ENCODE measurements at regions not wholly inside any gene's neighbourhood (a gene's known extent, or its start where the extent isn't known, plus 50 kb on each side); places are given as distances from the start of the nearest gene placed in this dataset.

GRCh38 chr1:99566290-99567021 lies 79.5 kb upstream of the PALMD start:
- Histone ChIP-seq H3K27ac (ENCODE audit: low read length) (no peak overlapping the region), H3K36me3 (ENCODE audit: control insufficient read depth, insufficient read depth, low read length) (no peaks in the 10 kb centered on the region), H3K4me1 (ENCODE audit: control insufficient read depth, insufficient read depth, low read length) (no peaks in the 10 kb centered on the region), H3K4me3 (ENCODE audit: low read length) (no peak overlapping the region), H3K9me3 (ENCODE audit: control insufficient read depth, insufficient read depth, low read length) (no peaks in the 10 kb centered on the region), H3K27me3 (ENCODE audit: control insufficient read depth, insufficient read depth, low read length) (no peaks in the 10 kb centered on the region)
- no CpG with 5 or more reads among the region's 4 CpGs for WGBS (ENCODE audit: insufficient coverage, insufficient read length)
- no peak for DNase-seq (ENCODE audit: low read depth, low spot score)

- H3K4me3 ChIP-seq (ENCODE audit: low read length) = no peak overlapping the region
- H3K36me3 ChIP-seq (ENCODE audit: control insufficient read depth, insufficient read depth, low read length) = no peaks in the 10 kb centered on the region
- WGBS (ENCODE audit: insufficient coverage, insufficient read length) = no CpG with 5 or more reads among the region's 6 CpGs
- DNase-seq (ENCODE audit: low read depth, low spot score) = no peak
- H3K27me3 ChIP-seq (ENCODE audit: control insufficient read depth, insufficient read depth, low read length) = no peaks in the 10 kb centered on the region
- no peaks in the 10 kb centered on the region for H3K4me1 ChIP-seq (ENCODE audit: control insufficient read depth, insufficient read depth, low read length)
- no peak overlapping the region for H3K27ac ChIP-seq (ENCODE audit: low read length)
- no peaks in the 10 kb centered on the region for H3K9me3 ChIP-seq (ENCODE audit: control insufficient read depth, insufficient read depth, low read length)
Observed at GRCh38 chr1:99570486-99571089, 75.3 kb upstream of the PALMD start.

GRCh38 chr1:99571092-99571734 lies 74.7 kb upstream of the PALMD start:
- no peak overlapping the region for H3K4me3 ChIP-seq (ENCODE audit: low read length)
- no peaks in the 10 kb centered on the region for H3K27me3 ChIP-seq (ENCODE audit: control insufficient read depth, insufficient read depth, low read length)
- no peaks in the 10 kb centered on the region for H3K36me3 ChIP-seq (ENCODE audit: control insufficient read depth, insufficient read depth, low read length)
- no peaks in the 10 kb centered on the region for H3K4me1 ChIP-seq (ENCODE audit: control insufficient read depth, insufficient read depth, low read length)
- no CpG with 5 or more reads among the region's 6 CpGs for WGBS (ENCODE audit: insufficient coverage, insufficient read length)
- DNase-seq (ENCODE audit: low read depth, low spot score) = no peak
- no peaks in the 10 kb centered on the region for H3K9me3 ChIP-seq (ENCODE audit: control insufficient read depth, insufficient read depth, low read length)
- H3K27ac ChIP-seq (ENCODE audit: low read length) = no peak overlapping the region

- Histone ChIP-seq H3K4me1 (ENCODE audit: control insufficient read depth, insufficient read depth, low read length) (no peaks in the 10 kb centered on the region), H3K4me3 (ENCODE audit: low read length) (no peak overlapping the region), H3K36me3 (ENCODE audit: control insufficient read depth, insufficient read depth, low read length) (no peaks in the 10 kb centered on the region), H3K9me3 (ENCODE audit: control insufficient read depth, insufficient read depth, low read length) (no peaks in the 10 kb centered on the region), H3K27ac (ENCODE audit: low read length) (no peak overlapping the region), H3K27me3 (ENCODE audit: control insufficient read depth, insufficient read depth, low read length) (no peaks in the 10 kb centered on the region)
- no CpG with 5 or more reads among the region's 3 CpGs for WGBS (ENCODE audit: insufficient coverage, insufficient read length)
- no peak for DNase-seq (ENCODE audit: low read depth, low spot score)
Observed at GRCh38 chr1:99573431-99574217, 72.3 kb upstream of the PALMD start.

GRCh38 chr1:99577313-99577712 lies 68.6 kb upstream of the PALMD start:
- H3K27ac ChIP-seq (ENCODE audit: low read length) = no peak overlapping the region
- no peaks in the 10 kb centered on the region for H3K27me3 ChIP-seq (ENCODE audit: control insufficient read depth, insufficient read depth, low read length)
- no peaks in the 10 kb centered on the region for H3K9me3 ChIP-seq (ENCODE audit: control insufficient read depth, insufficient read depth, low read length)
- WGBS (ENCODE audit: insufficient coverage, insufficient read length) = no CpG with 5 or more reads among the region's 3 CpGs
- H3K4me1 ChIP-seq (ENCODE audit: control insufficient read depth, insufficient read depth, low read length) = no peaks in the 10 kb centered on the region
- no peaks in the 10 kb centered on the region for H3K36me3 ChIP-seq (ENCODE audit: control insufficient read depth, insufficient read depth, low read length)
- H3K4me3 ChIP-seq (ENCODE audit: low read length) = no peak overlapping the region
- no peak for DNase-seq (ENCODE audit: low read depth, low spot score)

- WGBS (ENCODE audit: insufficient coverage, insufficient read length) = no CpG with 5 or more reads among the region's 2 CpGs
- Histone ChIP-seq H3K4me1 (ENCODE audit: control insufficient read depth, insufficient read depth, low read length) (no peaks in the 10 kb centered on the region), H3K27ac (ENCODE audit: low read length) (no peak overlapping the region), H3K27me3 (ENCODE audit: control insufficient read depth, insufficient read depth, low read length) (no peaks in the 10 kb centered on the region), H3K4me3 (ENCODE audit: low read length) (no peak overlapping the region), H3K9me3 (ENCODE audit: control insufficient read depth, insufficient read depth, low read length) (no peaks in the 10 kb centered on the region), H3K36me3 (ENCODE audit: control insufficient read depth, insufficient read depth, low read length) (no peaks in the 10 kb centered on the region)
- no peak for DNase-seq (ENCODE audit: low read depth, low spot score)
Observed at GRCh38 chr1:99579691-99580172, 66.2 kb upstream of the PALMD start.

- H3K36me3 ChIP-seq (ENCODE audit: control insufficient read depth, insufficient read depth, low read length) = no peaks in the 10 kb centered on the region
- H3K4me1 ChIP-seq (ENCODE audit: control insufficient read depth, insufficient read depth, low read length) = no peaks in the 10 kb centered on the region
- WGBS (ENCODE audit: insufficient coverage, insufficient read length) = no CpG with 5 or more reads among the region's 6 CpGs
- DNase-seq (ENCODE audit: low read depth, low spot score) = no peak
- no peaks in the 10 kb centered on the region for H3K9me3 ChIP-seq (ENCODE audit: control insufficient read depth, insufficient read depth, low read length)
- H3K27me3 ChIP-seq (ENCODE audit: control insufficient read depth, insufficient read depth, low read length) = no peaks in the 10 kb centered on the region
- H3K27ac ChIP-seq (ENCODE audit: low read length) = no peak overlapping the region
- no peak overlapping the region for H3K4me3 ChIP-seq (ENCODE audit: low read length)
Observed at GRCh38 chr1:99580451-99580850, 65.5 kb upstream of the PALMD start.

- no peak overlapping the region for H3K4me3 ChIP-seq (ENCODE audit: low read length)
- no peaks in the 10 kb centered on the region for H3K27me3 ChIP-seq (ENCODE audit: control insufficient read depth, insufficient read depth, low read length)
- no peaks in the 10 kb centered on the region for H3K36me3 ChIP-seq (ENCODE audit: control insufficient read depth, insufficient read depth, low read length)
- no peaks in the 10 kb centered on the region for H3K9me3 ChIP-seq (ENCODE audit: control insufficient read depth, insufficient read depth, low read length)
- H3K4me1 ChIP-seq (ENCODE audit: control insufficient read depth, insufficient read depth, low read length) = no peaks in the 10 kb centered on the region
- H3K27ac ChIP-seq (ENCODE audit: low read length) = no peak overlapping the region
- no peak for DNase-seq (ENCODE audit: low read depth, low spot score)
- WGBS (ENCODE audit: insufficient coverage, insufficient read length) = no CpG with 5 or more reads among the region's 4 CpGs
Observed at GRCh38 chr1:99587008-99587407, 58.9 kb upstream of the PALMD start.

- Histone ChIP-seq H3K27ac (ENCODE audit: low read length) (no peak overlapping the region), H3K9me3 (ENCODE audit: control insufficient read depth, insufficient read depth, low read length) (no peaks in the 10 kb centered on the region), H3K27me3 (ENCODE audit: control insufficient read depth, insufficient read depth, low read length) (no peaks in the 10 kb centered on the region), H3K4me3 (ENCODE audit: low read length) (no peak overlapping the region), H3K36me3 (ENCODE audit: control insufficient read depth, insufficient read depth, low read length) (no peaks in the 10 kb centered on the region), H3K4me1 (ENCODE audit: control insufficient read depth, insufficient read depth, low read length) (no peaks in the 10 kb centered on the region)
- no peak for DNase-seq (ENCODE audit: low read depth, low spot score)
- WGBS (ENCODE audit: insufficient coverage, insufficient read length) = no CpG with 5 or more reads among the region's 4 CpGs
Observed at GRCh38 chr1:99589186-99589636, 56.7 kb upstream of the PALMD start.

- Histone ChIP-seq H3K27me3 (ENCODE audit: control insufficient read depth, insufficient read depth, low read length) (no peaks in the 10 kb centered on the region), H3K4me3 (ENCODE audit: low read length) (no peak overlapping the region), H3K9me3 (ENCODE audit: control insufficient read depth, insufficient read depth, low read length) (no peaks in the 10 kb centered on the region), H3K27ac (ENCODE audit: low read length) (no peak overlapping the region), H3K4me1 (ENCODE audit: control insufficient read depth, insufficient read depth, low read length) (no peaks in the 10 kb centered on the region), H3K36me3 (ENCODE audit: control insufficient read depth, insufficient read depth, low read length) (no peaks in the 10 kb centered on the region)
- no peak for DNase-seq (ENCODE audit: low read depth, low spot score)
- WGBS (ENCODE audit: insufficient coverage, insufficient read length) = no CpG with 5 or more reads among the region's 4 CpGs
Observed at GRCh38 chr1:99590578-99591209, 55.2 kb upstream of the PALMD start.

Data from iPS DF 6.9 (cell line).